Cardiac fibroblast (primary cell): ENCODE measurements at regions not wholly inside any gene's neighbourhood (a gene's known extent, or its start where the extent isn't known, plus 50 kb on each side); places are given as distances from the start of the nearest gene placed in this dataset.

Source experiments
- DNase-seq, 2 donors: peaks; one replicate each; pipeline versions ENCODE4 v3.0.0 to v3.0.0-alpha.2; 2010; ENCODE audit warnings: low read depth in 2 of 2
- H3K4me3 ChIP-seq, 2 donors: replicated peaks in 1 of 2; 1 replicate in 1 of 2; 2 replicates in 1 of 2; pipeline ENCODE4 v1.5.1; 2011; ENCODE audit warnings: low read depth in 2 of 2, low read length in 2 of 2, mild to moderate bottlenecking in 2 of 2, moderate library complexity in 1 of 2
- TF ChIP-seq, protein P1 (sequence below): IDR thresholded peaks from one replicate; pipeline ENCODE4 v1.5.1; 2011; ENCODE audit warnings: low read depth, mild to moderate bottlenecking, low read length, inconsistent platforms

DNA sequence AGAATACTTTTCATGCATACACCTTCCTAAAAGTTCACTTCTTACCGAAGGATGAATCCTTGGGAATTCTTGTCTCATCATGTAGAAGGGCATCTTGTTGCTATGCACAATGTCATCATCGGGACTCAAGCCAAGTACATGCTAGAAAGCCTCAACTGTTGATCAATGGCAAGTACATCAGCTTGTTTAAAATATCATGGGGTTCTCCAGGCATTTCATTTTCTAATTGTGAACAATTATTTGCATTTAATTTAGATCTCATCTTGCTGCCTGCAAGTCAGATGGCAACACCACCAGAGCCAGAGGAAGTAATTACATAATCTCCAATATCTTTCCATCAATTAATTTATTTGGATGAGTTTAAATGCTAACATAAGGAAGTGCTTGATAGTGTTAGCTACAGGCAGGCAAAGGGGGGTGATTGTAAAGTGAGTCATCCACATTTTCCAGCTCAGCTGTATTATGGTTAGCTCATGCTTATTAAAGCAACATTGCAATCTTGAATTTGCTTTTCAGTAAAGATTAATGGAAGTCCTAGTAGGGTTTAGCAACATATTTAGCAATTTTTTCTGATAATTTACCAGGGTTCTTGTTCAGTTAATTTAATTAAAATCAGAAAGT is 356.5 kb downstream of the CBLL2 start:
- peak; percentile 48 to 50 for DNase-seq
- TF ChIP-seq, protein P1, sequence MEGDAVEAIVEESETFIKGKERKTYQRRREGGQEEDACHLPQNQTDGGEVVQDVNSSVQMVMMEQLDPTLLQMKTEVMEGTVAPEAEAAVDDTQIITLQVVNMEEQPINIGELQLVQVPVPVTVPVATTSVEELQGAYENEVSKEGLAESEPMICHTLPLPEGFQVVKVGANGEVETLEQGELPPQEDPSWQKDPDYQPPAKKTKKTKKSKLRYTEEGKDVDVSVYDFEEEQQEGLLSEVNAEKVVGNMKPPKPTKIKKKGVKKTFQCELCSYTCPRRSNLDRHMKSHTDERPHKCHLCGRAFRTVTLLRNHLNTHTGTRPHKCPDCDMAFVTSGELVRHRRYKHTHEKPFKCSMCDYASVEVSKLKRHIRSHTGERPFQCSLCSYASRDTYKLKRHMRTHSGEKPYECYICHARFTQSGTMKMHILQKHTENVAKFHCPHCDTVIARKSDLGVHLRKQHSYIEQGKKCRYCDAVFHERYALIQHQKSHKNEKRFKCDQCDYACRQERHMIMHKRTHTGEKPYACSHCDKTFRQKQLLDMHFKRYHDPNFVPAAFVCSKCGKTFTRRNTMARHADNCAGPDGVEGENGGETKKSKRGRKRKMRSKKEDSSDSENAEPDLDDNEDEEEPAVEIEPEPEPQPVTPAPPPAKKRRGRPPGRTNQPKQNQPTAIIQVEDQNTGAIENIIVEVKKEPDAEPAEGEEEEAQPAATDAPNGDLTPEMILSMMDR, result no peak
- no peak overlapping the region for H3K4me3 ChIP-seq

DNA sequence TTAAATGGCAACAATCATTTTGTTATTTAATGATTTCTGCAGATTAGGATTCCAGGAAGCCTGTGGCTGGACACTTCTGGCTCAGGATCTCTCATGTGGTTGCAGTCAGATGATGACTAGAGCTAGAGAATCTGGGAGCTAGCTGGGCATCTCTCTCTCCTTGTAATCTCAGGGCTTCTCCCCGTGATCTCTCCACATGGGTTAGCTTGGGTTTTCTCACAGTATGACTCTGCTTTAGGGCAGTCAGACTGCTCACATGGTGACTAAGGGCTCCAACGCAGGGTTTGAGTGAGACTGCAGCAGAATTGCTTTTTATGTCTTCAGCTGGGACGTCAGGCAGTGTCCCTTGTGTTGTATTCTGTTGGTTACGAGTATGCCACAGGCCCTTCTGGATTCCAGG is 361.4 kb downstream of the CBLL2 start:
- DNase-seq, result peak; percentile 60 to 65
- H3K4me3 ChIP-seq, result no peak overlapping the region
- TF ChIP-seq, protein P1, result no peak

DNA sequence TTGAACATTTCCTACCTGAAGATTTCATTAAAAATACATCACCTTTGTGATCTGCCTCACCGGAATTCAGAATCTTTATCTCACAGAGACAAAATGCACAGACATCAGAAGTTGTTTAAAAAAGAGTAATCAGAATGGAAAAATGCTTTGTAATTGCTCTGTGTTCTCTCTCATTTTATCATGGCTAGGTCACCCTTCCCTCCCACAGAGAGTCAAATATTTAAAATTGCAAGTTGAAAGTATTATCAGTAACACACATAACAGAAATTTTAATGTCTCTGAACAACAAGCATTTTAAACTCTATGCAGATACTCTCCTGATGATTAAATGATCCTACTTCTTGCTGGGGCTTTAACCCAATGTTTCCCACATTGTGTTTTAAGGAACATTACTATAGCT is 362.0 kb downstream of the CBLL2 start:
- peak; percentile 9 to 48 for DNase-seq
- TF ChIP-seq, protein P1, result no peak
- H3K4me3 ChIP-seq, result no peak overlapping the region

DNA sequence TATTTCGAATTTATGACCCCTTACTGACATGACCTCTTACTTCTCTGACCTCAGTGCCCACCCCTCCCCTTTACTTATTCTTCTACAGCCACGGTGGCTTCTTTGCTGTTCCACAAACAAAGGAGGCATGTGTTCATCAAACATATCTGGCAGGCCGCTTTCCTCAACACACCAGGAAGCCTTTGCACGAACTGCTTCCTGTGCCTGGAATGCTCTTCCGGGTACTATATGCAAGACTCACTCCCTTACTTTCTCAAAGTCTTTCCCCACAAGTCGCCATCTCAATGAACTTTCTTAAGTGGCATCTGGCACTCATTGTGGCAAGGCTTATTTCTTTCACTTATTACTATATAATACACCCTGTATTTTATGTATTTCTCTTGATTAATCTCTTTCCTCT is 351.5 kb upstream of the DDX53 start:
- no peak overlapping the region for H3K4me3 ChIP-seq
- no peak for DNase-seq
- TF ChIP-seq, protein P1, result no peak

DNA sequence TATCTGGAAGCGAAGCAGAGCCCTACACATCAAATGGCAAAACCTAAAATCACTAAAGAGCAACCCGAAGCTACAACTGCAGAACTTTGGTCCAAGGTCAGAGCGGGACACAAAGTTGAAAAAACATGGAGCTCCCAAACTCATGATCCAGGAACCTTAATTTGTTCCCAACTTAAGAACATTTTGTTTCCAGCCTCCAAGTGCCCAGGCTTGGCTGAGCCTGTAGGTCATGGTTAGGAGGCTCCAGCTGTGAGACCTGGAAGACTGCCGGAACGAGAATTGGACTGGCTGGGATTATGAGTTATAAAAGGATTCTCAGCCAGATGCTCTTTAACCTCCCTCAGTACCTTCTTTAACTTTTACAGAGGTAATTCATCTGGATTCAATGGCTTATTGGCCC is 349.1 kb upstream of the DDX53 start:
- no peak for DNase-seq
- no peak overlapping the region for H3K4me3 ChIP-seq
- TF ChIP-seq, protein P1, result no peak

DNA sequence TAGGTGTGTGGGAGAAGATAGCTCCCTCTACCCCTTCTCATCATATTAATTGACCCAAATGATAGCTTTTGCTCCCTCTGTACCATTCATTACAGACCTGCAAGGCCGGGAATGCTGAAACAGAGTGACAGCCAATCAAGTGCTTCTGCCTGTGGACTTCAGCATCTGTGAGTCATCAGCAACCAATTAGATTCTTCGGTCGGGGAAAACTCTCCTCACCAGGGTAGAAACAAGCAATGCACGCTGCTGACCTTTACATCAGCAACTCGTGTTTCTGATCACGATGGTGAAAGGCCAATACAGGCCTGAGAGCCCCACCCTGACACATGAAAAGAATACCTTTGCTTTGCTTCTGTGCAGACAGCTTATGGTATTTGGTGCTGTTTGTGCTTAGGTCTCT is 347.2 kb upstream of the DDX53 start:
- H3K4me3 ChIP-seq, result no peak overlapping the region
- DNase-seq, result peak; percentile 39 to 64
- TF ChIP-seq, protein P1, result no peak

DNA sequence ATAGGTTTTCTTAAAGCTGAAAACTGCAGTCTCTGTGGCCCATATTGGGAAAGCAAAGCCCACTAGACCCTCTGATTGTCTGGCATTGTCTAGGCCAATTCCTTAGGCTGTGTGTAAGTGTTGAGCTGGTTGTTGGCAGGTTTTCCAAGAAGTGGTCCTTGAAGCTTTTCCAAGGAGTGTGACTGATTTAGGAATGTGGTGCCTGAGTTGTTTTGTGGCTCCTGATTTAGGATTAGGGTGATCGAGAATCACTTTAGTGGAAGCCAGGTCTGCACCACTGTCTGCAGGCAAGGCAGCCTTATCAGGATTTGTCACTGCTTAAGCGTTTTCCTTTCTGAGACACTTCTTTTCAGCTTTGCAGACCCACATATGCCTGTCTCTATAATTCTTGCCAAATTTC is 339.0 kb upstream of the DDX53 start:
- TF ChIP-seq, protein P1, result no peak
- no peak overlapping the region for H3K4me3 ChIP-seq
- no peak for DNase-seq
